ENCODE measurements at regions not wholly inside any gene's neighbourhood (a gene's known extent, or its start where the extent isn't known, plus 50 kb on each side); places are given as distances from the start of the nearest gene placed in this dataset.

GRCh38 chr18:30591462-30591861 is 451.1 kb downstream of the DSC3 start:
- no peak for TF ChIP-seq CTCF (optimal IDR thresholded peaks at IDR 0.05 in 1 of 3, IDR thresholded peaks at IDR 0.05 in 1 of 3, conservative IDR thresholded peaks at IDR 0.05 in 1 of 3; ENCODE audit: extremely low read depth in 1 of 3, insufficient read depth in 2 of 3, low read length in 3 of 3)
- TF ChIP-seq EZH2 (IDR thresholded peaks at IDR 0.05; ENCODE audit: low read length), result no peak

Data from keratinocyte (primary cell).